RWPE2 (cell line): ENCODE measurements at regions not wholly inside any gene's neighbourhood (a gene's known extent, or its start where the extent isn't known, plus 50 kb on each side); places are given as distances from the start of the nearest gene placed in this dataset.

Experiments
- ATAC-seq: fragments of 200-7000 bp; cut with Tn5 transposase; 3 replicates; pipeline ENCODE4 v1.9.1; 2021; ENCODE audit warnings: low read depth
- DNase-seq: peaks from one replicate; pipeline ENCODE4 v3.0.0-alpha.2; 2020; ENCODE audit warnings: low spot score
- H3K27ac ChIP-seq: fragments of 450-650 bp; 2 replicates; pipeline ENCODE4 v1.5.1; 2017; ENCODE audit warnings: mild to moderate bottlenecking; ENCODE audit not compliant: poor library complexity, severe bottlenecking
- H3K27me3 ChIP-seq: fragments of 250-450 bp; sonication (Bioruptor Pico); 2 replicates; pipeline ENCODE4 v1.5.1; 2021; ENCODE audit warnings: mild to moderate bottlenecking, moderate library complexity; ENCODE audit not compliant: insufficient read depth, poor library complexity, severe bottlenecking
- H3K36me3 ChIP-seq: fragments of 250-450 bp; sonication (Bioruptor Pico); 2 replicates; pipeline ENCODE4 v1.5.1; 2020; ENCODE audit warnings: low read depth, mild to moderate bottlenecking, moderate library complexity
- H3K4me1 ChIP-seq: fragments of 250-450 bp; sonication (Bioruptor Pico); 2 replicates; pipeline ENCODE4 v1.5.1; 2021; ENCODE audit warnings: mild to moderate bottlenecking, moderate library complexity; ENCODE audit not compliant: insufficient read depth, poor library complexity, severe bottlenecking
- H3K4me3 ChIP-seq: fragments of 250-450 bp; sonication (Bioruptor Pico); 2 replicates; pipeline ENCODE4 v1.5.1; 2021; ENCODE audit warnings: mild to moderate bottlenecking, moderate library complexity; ENCODE audit not compliant: severe bottlenecking
- H3K9me3 ChIP-seq: fragments of 250-450 bp; sonication (Bioruptor Pico); 2 replicates; pipeline ENCODE4 v1.5.1; 2021; ENCODE audit warnings: mild to moderate bottlenecking, moderate library complexity; ENCODE audit not compliant: severe bottlenecking
- TF ChIP-seq, protein P1 (sequence below): fragments of 450-650 bp; IDR thresholded peaks from one replicate; pipeline ENCODE4 v1.5.1; 2017; ENCODE audit warnings: mild to moderate bottlenecking, moderate library complexity; ENCODE audit not compliant: poor library complexity, severe bottlenecking

DNA sequence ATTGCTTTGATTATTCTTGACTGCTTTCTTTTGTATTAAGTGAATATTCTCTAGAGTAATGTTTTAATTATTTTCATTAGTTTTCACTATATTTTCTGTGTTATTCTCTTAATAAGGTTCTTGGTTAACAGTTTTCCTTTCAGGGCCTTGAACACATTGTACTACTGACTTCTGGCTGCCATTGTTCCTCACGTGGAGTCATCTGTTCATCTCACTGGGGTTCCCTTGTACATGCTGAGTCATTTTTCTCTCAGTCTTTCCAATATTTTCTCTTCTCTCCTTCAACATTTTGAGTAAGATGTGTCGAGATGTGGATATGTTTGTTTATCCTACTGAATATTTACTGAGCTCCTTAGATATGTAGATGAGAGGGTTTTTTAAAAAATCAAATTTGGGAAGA is 400.7 kb downstream of the TCERG1L start:
- no peak for ATAC-seq
- TF ChIP-seq, protein P1, sequence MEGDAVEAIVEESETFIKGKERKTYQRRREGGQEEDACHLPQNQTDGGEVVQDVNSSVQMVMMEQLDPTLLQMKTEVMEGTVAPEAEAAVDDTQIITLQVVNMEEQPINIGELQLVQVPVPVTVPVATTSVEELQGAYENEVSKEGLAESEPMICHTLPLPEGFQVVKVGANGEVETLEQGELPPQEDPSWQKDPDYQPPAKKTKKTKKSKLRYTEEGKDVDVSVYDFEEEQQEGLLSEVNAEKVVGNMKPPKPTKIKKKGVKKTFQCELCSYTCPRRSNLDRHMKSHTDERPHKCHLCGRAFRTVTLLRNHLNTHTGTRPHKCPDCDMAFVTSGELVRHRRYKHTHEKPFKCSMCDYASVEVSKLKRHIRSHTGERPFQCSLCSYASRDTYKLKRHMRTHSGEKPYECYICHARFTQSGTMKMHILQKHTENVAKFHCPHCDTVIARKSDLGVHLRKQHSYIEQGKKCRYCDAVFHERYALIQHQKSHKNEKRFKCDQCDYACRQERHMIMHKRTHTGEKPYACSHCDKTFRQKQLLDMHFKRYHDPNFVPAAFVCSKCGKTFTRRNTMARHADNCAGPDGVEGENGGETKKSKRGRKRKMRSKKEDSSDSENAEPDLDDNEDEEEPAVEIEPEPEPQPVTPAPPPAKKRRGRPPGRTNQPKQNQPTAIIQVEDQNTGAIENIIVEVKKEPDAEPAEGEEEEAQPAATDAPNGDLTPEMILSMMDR, result no peak
- H3K27me3 ChIP-seq, result no peaks in the 10 kb centered on the region

DNA sequence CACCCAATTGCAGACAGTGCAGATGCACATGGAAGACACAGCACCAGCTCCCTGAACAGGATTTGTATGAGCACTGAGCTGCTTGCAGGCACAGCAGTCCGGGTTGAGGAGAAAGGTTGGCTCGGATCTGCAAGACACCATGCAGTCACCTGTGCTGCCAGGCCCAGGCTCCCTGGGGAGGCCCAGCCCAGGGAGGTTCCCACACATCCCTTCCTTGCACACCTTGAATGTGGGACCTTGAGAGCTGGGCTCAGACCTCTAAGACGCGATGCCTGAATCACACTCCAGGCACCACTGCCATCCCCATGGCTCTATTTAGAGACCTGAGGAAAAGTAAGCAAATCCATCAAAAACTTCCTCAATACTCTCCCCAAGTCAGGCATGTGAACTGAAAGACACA is 397.7 kb downstream of the TCERG1L start:
- no peaks in the 10 kb centered on the region for H3K9me3 ChIP-seq
- H3K4me3 ChIP-seq, result no peak overlapping the region
- no peaks in the 10 kb centered on the region for H3K4me1 ChIP-seq
- no peak for DNase-seq
- ATAC-seq, result no peak
- H3K36me3 ChIP-seq, result no peaks in the 10 kb centered on the region
- TF ChIP-seq, protein P1, result no peak
- no peak overlapping the region for H3K27ac ChIP-seq
- no peaks in the 10 kb centered on the region for H3K27me3 ChIP-seq

More for the DNA sequence above, 400.7 kb downstream of the TCERG1L start:
- no peak for DNase-seq
- H3K36me3 ChIP-seq, result no peaks in the 10 kb centered on the region
- H3K4me3 ChIP-seq, result no peak overlapping the region
- no peaks in the 10 kb centered on the region for H3K4me1 ChIP-seq
- no peaks in the 10 kb centered on the region for H3K9me3 ChIP-seq
- no peak overlapping the region for H3K27ac ChIP-seq

DNA sequence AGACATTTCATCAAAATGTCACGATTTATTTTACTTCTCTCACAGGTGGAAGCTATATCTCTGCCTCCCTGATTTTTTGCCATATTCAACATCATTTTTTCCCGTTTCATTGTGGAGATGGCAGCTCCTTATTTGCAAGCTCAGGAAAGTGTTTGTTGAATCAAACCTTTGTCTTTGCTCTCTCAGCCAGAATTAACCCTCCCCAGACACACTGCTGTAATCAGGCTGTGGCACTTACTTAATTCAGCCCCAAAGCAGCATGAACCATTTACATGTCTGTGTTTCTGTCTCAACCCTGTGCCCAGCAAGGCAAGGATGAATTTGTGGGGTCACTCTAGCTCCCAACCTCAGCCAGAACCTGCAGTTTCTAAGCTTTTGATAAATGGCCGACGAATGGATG is 397.2 kb downstream of the TCERG1L start:
- TF ChIP-seq, protein P1, result no peak
- Histone ChIP-seq H3K4me3 (no peak overlapping the region), H3K27me3 (no peaks in the 10 kb centered on the region), H3K27ac (no peak overlapping the region), H3K36me3 (no peaks in the 10 kb centered on the region), H3K9me3 (no peaks in the 10 kb centered on the region), H3K4me1 (no peaks in the 10 kb centered on the region)
- DNase-seq, result no peak
- ATAC-seq, result no peak

DNA sequence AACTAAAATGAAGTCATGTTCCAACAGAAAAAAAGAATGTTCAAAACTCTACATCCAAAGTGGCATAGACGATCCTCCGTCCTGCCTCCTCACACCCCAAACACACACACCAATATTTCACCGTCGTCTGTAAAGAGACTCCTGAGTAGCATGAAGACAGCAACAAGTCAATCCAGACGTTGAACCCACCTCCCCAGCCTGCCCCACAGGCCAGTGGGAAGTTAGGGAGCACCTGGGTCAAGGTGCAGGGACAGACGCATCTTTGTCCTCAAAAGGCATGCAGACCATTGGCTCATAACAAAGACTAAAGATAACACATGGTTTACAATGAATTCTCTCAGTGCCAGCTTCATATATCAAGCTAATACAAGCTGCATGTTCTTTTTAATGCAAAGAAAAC is 396.5 kb downstream of the TCERG1L start:
- TF ChIP-seq, protein P1, result no peak
- Histone ChIP-seq H3K9me3 (no peaks in the 10 kb centered on the region), H3K36me3 (no peaks in the 10 kb centered on the region), H3K27ac (no peak overlapping the region), H3K4me3 (no peak overlapping the region), H3K27me3 (no peaks in the 10 kb centered on the region), H3K4me1 (no peaks in the 10 kb centered on the region)
- ATAC-seq (no peak), DNase-seq (no peak)

DNA sequence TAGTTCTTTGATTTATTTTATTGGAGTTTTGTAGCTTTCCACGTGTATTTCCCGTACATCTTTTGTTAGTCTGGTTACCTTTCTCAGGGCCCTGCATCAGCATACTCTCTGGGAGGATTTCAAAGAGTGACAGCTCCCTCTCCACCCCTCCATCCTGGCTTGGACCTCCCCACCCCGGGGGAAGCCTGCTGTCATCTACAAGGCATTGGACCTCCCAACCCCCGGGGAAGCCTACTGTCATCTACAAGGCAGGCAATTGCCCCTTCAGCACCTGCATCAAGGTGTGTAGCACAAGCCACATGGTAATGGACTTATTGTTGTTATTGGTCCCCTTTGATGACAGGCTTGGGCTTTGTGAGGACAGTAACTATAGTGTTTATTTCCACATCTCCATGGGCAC is 390.1 kb downstream of the TCERG1L start:
- no peak for ATAC-seq

More for the DNA sequence above, 390.1 kb downstream of the TCERG1L start:
- TF ChIP-seq, protein P1, result no peak
- Histone ChIP-seq H3K9me3 (no peaks in the 10 kb centered on the region), H3K27ac (no peak overlapping the region), H3K4me1 (no peaks in the 10 kb centered on the region), H3K36me3 (no peaks in the 10 kb centered on the region), H3K4me3 (no peak overlapping the region), H3K27me3 (no peaks in the 10 kb centered on the region)
- DNase-seq, result no peak
